Neural progenitor cell (in vitro differentiated cells): ENCODE measurements at regions not wholly inside any gene's neighbourhood (a gene's known extent, or its start where the extent isn't known, plus 50 kb on each side); places are given as distances from the start of the nearest gene placed in this dataset.

Source experiments
- DNase-seq: peaks from one replicate; pipeline ENCODE4 v3.0.0-alpha.2; 2016; ENCODE audit warnings: low spot score
- H2AFZ ChIP-seq: fragments of 200-600 bp; sonication (generic); replicated peaks from 2 replicates; pipeline ENCODE4 v1.6.1; 2016; ENCODE audit warnings: antibody characterized with exemption
- H3F3A ChIP-seq: fragments of 200-600 bp; sonication (generic); 2 replicates; pipeline ENCODE4 v1.6.1; 2016; ENCODE audit warnings: antibody characterized with exemption, low read depth
- H3K27ac ChIP-seq: fragments of 200-600 bp; sonication (generic); 2 replicates; pipeline ENCODE4 v1.5.1; 2016; ENCODE audit warnings: mild to moderate bottlenecking
- H3K27me3 ChIP-seq: fragments of 200-600 bp; sonication (generic); 2 replicates; pipeline ENCODE4 v1.6.1; 2016; ENCODE audit warnings: mild to moderate bottlenecking, moderate library complexity
- H3K36me3 ChIP-seq: fragments of 200-600 bp; sonication (generic); 2 replicates; pipeline ENCODE4 v1.5.1; 2016
- H3K4me1 ChIP-seq: fragments of 200-600 bp; sonication (generic); 2 replicates; pipeline ENCODE4 v1.6.1; 2016; ENCODE audit warnings: mixed run types
- H3K4me2 ChIP-seq: fragments of 200-600 bp; sonication (generic); 2 replicates; pipeline ENCODE4 v1.6.1; 2016
- H3K4me3 ChIP-seq: fragments of 200-600 bp; sonication (generic); 2 replicates; pipeline ENCODE4 v1.5.1; 2016
- H3K79me2 ChIP-seq: fragments of 200-600 bp; sonication (generic); 2 replicates; pipeline ENCODE4 v1.6.1; 2016; ENCODE audit warnings: low read depth
- H3K9ac ChIP-seq: fragments of 200-600 bp; sonication (generic); 2 replicates; pipeline ENCODE4 v1.6.1; 2016
- H3K9me3 ChIP-seq: fragments of 200-600 bp; sonication (generic); 2 replicates; pipeline ENCODE4 v1.5.1; 2016; ENCODE audit warnings: low read depth
- H4K20me1 ChIP-seq: fragments of 200-600 bp; sonication (generic); 2 replicates; pipeline ENCODE4 v1.6.1; 2016; ENCODE audit warnings: low read depth
- H3K27ac Mint-ChIP-seq: 3 replicates; pipeline ENCODE4 v1.8.0; 2021; ENCODE audit warnings: mixed read lengths
- H3K27me3 Mint-ChIP-seq: 2 replicates; pipeline ENCODE4 v1.8.0; 2022; ENCODE audit warnings: low read depth, mild to moderate bottlenecking, inconsistent platforms, moderate library complexity, mixed read lengths; ENCODE audit not compliant: insufficient read depth
- H3K36me3 Mint-ChIP-seq: 3 replicates; pipeline ENCODE4 v1.8.0; 2021; ENCODE audit warnings: mixed read lengths
- H3K4me1 Mint-ChIP-seq: 3 replicates; pipeline ENCODE4 v1.8.0; 2021; ENCODE audit warnings: mixed read lengths
- H3K4me3 Mint-ChIP-seq: 3 replicates; pipeline ENCODE4 v1.8.0; 2021; ENCODE audit warnings: mild to moderate bottlenecking, moderate library complexity, mixed read lengths
- H3K9me3 Mint-ChIP-seq: 3 replicates; pipeline ENCODE4 v1.8.0; 2020; ENCODE audit warnings: mixed read lengths
- CTCF ChIP-seq: fragments of 200-600 bp; sonication (generic); IDR thresholded peaks from 2 replicates; pipeline ENCODE4 v1.5.1; 2017; ENCODE audit warnings: antibody characterized with exemption, mild to moderate bottlenecking
- EZH2 ChIP-seq: fragments of 200-600 bp; sonication (generic); IDR thresholded peaks from 2 replicates; pipeline ENCODE4 v1.6.1; 2017; ENCODE audit warnings: antibody characterized with exemption, mild to moderate bottlenecking, moderate library complexity
- EZH2phosphoT487 ChIP-seq: fragments of 200-600 bp; sonication (generic); IDR thresholded peaks from 2 replicates; pipeline ENCODE4 v1.6.1; 2017; ENCODE audit warnings: antibody characterized with exemption

DNA sequence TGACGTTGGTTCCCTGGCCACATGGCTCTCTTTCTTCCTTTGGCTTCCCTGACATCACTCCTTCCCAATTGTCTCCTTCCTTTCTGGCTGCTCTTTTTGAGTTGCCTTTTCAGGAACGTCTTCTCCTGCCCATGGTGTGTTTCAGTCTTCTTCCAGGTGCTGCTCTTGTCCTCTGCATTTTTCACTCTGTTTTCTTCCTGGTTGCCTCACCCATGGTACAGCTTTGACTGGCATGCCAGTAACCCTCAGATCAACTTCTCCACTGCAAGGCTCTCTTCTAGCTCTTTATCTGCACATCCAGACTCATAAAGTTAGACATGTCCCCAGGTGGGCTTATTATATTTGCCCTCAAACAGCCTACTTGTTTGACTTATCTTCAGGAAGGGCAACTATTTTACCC is 91.0 kb upstream of the ANKH start:
- no peaks in the 10 kb centered on the region for H3K4me1 ChIP-seq
- no peak overlapping the region for H3K4me3 ChIP-seq
- H3K9me3 ChIP-seq = no peaks in the 10 kb centered on the region
- no peak overlapping the region for H3K4me2 ChIP-seq
- Mint-ChIP-seq H3K4me3 (no peak overlapping the region), H3K27ac (no peak overlapping the region), H3K36me3 (no peaks in the 10 kb centered on the region), H3K9me3 (no peaks in the 10 kb centered on the region), H3K27me3 (peaks cover 2% of the 10 kb centered on the region), H3K4me1 (no peaks in the 10 kb centered on the region)
- no peaks in the 10 kb centered on the region for H3F3A ChIP-seq
- DNase-seq = no peak
- H3K27ac ChIP-seq = no peak overlapping the region
- H3K79me2 ChIP-seq = no peaks in the 10 kb centered on the region
- no peaks in the 10 kb centered on the region for H4K20me1 ChIP-seq
- H2AFZ ChIP-seq = no peak overlapping the region
- no peaks in the 10 kb centered on the region for H3K27me3 ChIP-seq
- no peaks in the 10 kb centered on the region for H3K36me3 ChIP-seq
- no peak overlapping the region for H3K9ac ChIP-seq
- no peak for TF ChIP-seq CTCF

GRCh38 chr5:14960120-14960462 is 88.5 kb upstream of the ANKH start:
- TF ChIP-seq EZH2phosphoT487 (no peak), EZH2 (no peak), CTCF (no peak)
- Histone ChIP-seq H3K4me3 (no peak overlapping the region), H2AFZ (no peak overlapping the region), H3K79me2 (no peaks in the 10 kb centered on the region), H4K20me1 (no peaks in the 10 kb centered on the region), H3K4me2 (no peak overlapping the region), H3K9me3 (no peaks in the 10 kb centered on the region), H3K9ac (no peak overlapping the region), H3F3A (no peaks in the 10 kb centered on the region), H3K4me1 (peaks cover 9% of the 10 kb centered on the region), H3K27ac (no peak overlapping the region), H3K36me3 (no peaks in the 10 kb centered on the region), H3K27me3 (no peaks in the 10 kb centered on the region)
- Mint-ChIP-seq H3K36me3 (no peaks in the 10 kb centered on the region), H3K4me1 (peaks cover 5% of the 10 kb centered on the region), H3K9me3 (no peaks in the 10 kb centered on the region), H3K27me3 (peaks cover 5% of the 10 kb centered on the region), H3K4me3 (no peak overlapping the region), H3K27ac (no peak overlapping the region)
- DNase-seq = no peak

DNA sequence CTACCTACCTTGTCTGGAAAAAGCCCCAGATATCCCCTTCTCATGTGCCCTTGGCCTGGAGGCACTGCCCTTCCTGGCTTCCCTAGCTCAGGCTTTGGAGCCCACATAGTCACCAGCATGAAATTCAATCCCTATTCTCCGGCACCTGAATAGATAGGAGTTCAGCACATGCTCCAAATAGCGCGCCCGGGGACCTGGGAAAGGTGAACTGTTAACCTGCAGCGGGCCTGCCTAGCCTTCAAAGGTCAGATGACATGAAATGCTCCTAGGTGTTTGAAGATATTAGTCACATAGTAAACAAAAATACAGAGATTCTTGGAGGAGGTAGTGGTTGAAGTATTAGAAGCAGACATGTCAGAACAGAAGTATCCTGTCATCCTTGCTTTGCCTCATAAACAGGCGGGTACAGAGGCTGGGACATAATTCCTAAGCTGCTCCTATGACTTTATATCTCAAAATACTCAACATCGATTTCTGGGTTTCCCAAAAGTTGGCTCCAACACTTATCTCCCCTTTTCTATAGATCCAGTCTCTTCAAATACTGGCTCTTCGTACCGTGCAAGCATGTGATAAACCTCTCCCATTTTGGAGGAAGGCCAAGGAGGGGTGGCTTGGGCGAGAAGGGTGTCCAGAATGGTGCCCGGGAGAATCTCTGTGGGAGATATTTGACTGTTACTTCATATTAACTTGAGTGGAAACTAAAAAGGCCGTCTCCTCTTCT is 88.0 kb upstream of the ANKH start:
- no peak overlapping the region for H3K9ac ChIP-seq
- no peak overlapping the region for H3K27ac Mint-ChIP-seq
- no peaks in the 10 kb centered on the region for H4K20me1 ChIP-seq
- H3K4me1 ChIP-seq = peaks cover 9% of the 10 kb centered on the region
- H3K4me3 Mint-ChIP-seq = no peak overlapping the region
- no peak for DNase-seq
- no peaks in the 10 kb centered on the region for H3K9me3 Mint-ChIP-seq
- no peak overlapping the region for H3K27ac ChIP-seq
- no peaks in the 10 kb centered on the region for H3K36me3 ChIP-seq
- no peaks in the 10 kb centered on the region for H3K9me3 ChIP-seq
- peaks cover 5% of the 10 kb centered on the region for H3K27me3 Mint-ChIP-seq
- no peak overlapping the region for H3K4me2 ChIP-seq
- TF ChIP-seq CTCF (no peak), EZH2 (no peak), EZH2phosphoT487 (no peak)
- H3K4me3 ChIP-seq = no peak overlapping the region
- H3K4me1 Mint-ChIP-seq = peaks cover 5% of the 10 kb centered on the region
- H2AFZ ChIP-seq = no peak overlapping the region
- H3K36me3 Mint-ChIP-seq = no peaks in the 10 kb centered on the region
- H3K79me2 ChIP-seq = no peaks in the 10 kb centered on the region
- H3K27me3 ChIP-seq = no peaks in the 10 kb centered on the region
- H3F3A ChIP-seq = no peaks in the 10 kb centered on the region
